Natural killer cell (primary cell): ENCODE measurements at regions not wholly inside any gene's neighbourhood (a gene's known extent, or its start where the extent isn't known, plus 50 kb on each side); places are given as distances from the start of the nearest gene placed in this dataset.

Experiments
- ATAC-seq, 3 donors: fragments of 150-1000 bp in 2 of 3; fragments of 200-7000 bp in 1 of 3; cut with Tn5 transposase; 1 replicate in 1 of 3; 2 replicates in 2 of 3; pipeline ENCODE4 v1.10.0; 2021; ENCODE audit warnings: mild to moderate bottlenecking in 2 of 3, moderate library complexity in 2 of 3
- DNase-seq, 2 donors: peaks; one replicate each; pipeline versions ENCODE4 v3.0.0 to v3.0.0-alpha.2; 2013 to 2021; ENCODE audit warnings: mixed read lengths in 1 of 2
- H3K27ac ChIP-seq: one replicate; pipeline ENCODE4 v1.5.1; 2013; ENCODE audit warnings: mild to moderate bottlenecking, low read length
- H3K27me3 ChIP-seq: one replicate; pipeline ENCODE4 v1.6.1; 2013; ENCODE audit warnings: low read length; ENCODE audit not compliant: control insufficient read depth, insufficient read depth
- H3K36me3 ChIP-seq: one replicate; pipeline ENCODE4 v1.6.1; 2013; ENCODE audit warnings: low read length; ENCODE audit not compliant: control insufficient read depth, insufficient read depth
- H3K4me1 ChIP-seq: one replicate; pipeline ENCODE4 v1.6.1; 2013; ENCODE audit warnings: low read length; ENCODE audit not compliant: control insufficient read depth, insufficient read depth
- H3K4me3 ChIP-seq: one replicate; pipeline ENCODE4 v1.5.1; 2013; ENCODE audit warnings: low read length
- H3K9me3 ChIP-seq: one replicate; pipeline ENCODE4 v1.6.1; 2013; ENCODE audit warnings: low read length; ENCODE audit not compliant: control insufficient read depth, insufficient read depth
- H3K27ac Mint-ChIP-seq, 2 donors: one replicate each; pipeline ENCODE4 v1.8.0; 2022; ENCODE audit warnings: mild to moderate bottlenecking in 2 of 2, mixed read lengths in 2 of 2, moderate library complexity in 1 of 2
- H3K27me3 Mint-ChIP-seq, 2 donors: one replicate each; pipeline ENCODE4 v1.8.0; 2022; ENCODE audit warnings: low read depth in 2 of 2, mixed read lengths in 2 of 2
- H3K36me3 Mint-ChIP-seq: one replicate; pipeline ENCODE4 v1.8.0; 2022; ENCODE audit warnings: mixed read lengths
- H3K4me1 Mint-ChIP-seq, 2 donors: one replicate each; pipeline ENCODE4 v1.8.0; 2022; ENCODE audit warnings: mixed read lengths in 2 of 2
- H3K4me3 Mint-ChIP-seq: one replicate; pipeline ENCODE4 v1.8.0; 2022; ENCODE audit warnings: mild to moderate bottlenecking, moderate library complexity, mixed read lengths
- H3K9me3 Mint-ChIP-seq, 2 donors: one replicate each; pipeline ENCODE4 v1.8.0; 2022; ENCODE audit warnings: mixed read lengths in 2 of 2
- WGBS: methylation state at CpG from one replicate; pipeline ENCODE4 v1.1.7; 2013; ENCODE audit warnings: missing lambda C conversion rate; ENCODE audit not compliant: insufficient coverage; 5-methylcytosine and 5-hydroxymethylcytosine counted together
- intact Hi-C: fragments of 100-400 bp; cut with micrococcal nuclease; formaldehyde crosslinking; loops from one replicate; pipeline ENCODE4 v1.14.2; 2022
- TF ChIP-seq, protein P1 (sequence below): fragments of 200-600 bp; IDR thresholded peaks from one replicate; pipeline ENCODE4 v1.8.0; 2022; ENCODE audit warnings: antibody characterized with exemption

DNA sequence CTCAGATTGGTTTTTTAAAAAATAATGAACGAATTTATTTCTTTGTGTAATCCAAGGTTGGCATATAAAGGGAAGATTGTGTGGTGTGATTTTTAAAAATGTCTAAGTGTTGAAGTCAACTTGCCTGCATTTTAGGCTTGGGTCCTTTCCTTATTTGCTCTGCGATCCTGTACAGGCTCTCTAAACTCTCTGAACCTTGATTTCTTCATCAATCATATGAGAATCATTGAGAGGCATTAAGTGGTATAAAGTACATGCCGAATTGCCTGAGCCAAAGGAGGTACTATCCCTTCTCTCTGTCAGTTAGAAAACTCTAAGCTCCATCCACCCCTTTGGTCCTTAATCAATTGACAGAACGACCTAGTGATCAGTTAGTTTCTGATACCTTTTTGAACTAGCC, 440.4 kb upstream of the MEX3C start:
- no peaks in the 10 kb centered on the region for H3K9me3 Mint-ChIP-seq
- 68% methylated on average over 3 of the region's 4 CpGs for WGBS
- TF ChIP-seq, protein P1, sequence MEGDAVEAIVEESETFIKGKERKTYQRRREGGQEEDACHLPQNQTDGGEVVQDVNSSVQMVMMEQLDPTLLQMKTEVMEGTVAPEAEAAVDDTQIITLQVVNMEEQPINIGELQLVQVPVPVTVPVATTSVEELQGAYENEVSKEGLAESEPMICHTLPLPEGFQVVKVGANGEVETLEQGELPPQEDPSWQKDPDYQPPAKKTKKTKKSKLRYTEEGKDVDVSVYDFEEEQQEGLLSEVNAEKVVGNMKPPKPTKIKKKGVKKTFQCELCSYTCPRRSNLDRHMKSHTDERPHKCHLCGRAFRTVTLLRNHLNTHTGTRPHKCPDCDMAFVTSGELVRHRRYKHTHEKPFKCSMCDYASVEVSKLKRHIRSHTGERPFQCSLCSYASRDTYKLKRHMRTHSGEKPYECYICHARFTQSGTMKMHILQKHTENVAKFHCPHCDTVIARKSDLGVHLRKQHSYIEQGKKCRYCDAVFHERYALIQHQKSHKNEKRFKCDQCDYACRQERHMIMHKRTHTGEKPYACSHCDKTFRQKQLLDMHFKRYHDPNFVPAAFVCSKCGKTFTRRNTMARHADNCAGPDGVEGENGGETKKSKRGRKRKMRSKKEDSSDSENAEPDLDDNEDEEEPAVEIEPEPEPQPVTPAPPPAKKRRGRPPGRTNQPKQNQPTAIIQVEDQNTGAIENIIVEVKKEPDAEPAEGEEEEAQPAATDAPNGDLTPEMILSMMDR = no peak
- Histone ChIP-seq H3K36me3 (no peaks in the 10 kb centered on the region), H3K27me3 (peaks cover 2% of the 10 kb centered on the region), H3K27ac (no peak overlapping the region), H3K4me3 (no peak overlapping the region), H3K4me1 (no peaks in the 10 kb centered on the region), H3K9me3 (no peaks in the 10 kb centered on the region)
- H3K36me3 Mint-ChIP-seq = no peaks in the 10 kb centered on the region
- no peaks in the 10 kb centered on the region for H3K4me1 Mint-ChIP-seq
- ATAC-seq = no peak
- peaks cover 0 to 13% of the 10 kb centered on the region in 2 donors for H3K27me3 Mint-ChIP-seq
- no peak overlapping the region for H3K27ac Mint-ChIP-seq
- no peak for DNase-seq
- H3K4me3 Mint-ChIP-seq = no peak overlapping the region
- intact Hi-C loops = no loop called here

- H3K4me1 ChIP-seq = no peaks in the 10 kb centered on the region
- intact Hi-C loops = no loop called here
- peaks cover 3 to 13% of the 10 kb centered on the region in 2 donors for H3K27me3 Mint-ChIP-seq
- H3K9me3 ChIP-seq = no peaks in the 10 kb centered on the region
- H3K27ac ChIP-seq = no peak overlapping the region
- H3K36me3 ChIP-seq = no peaks in the 10 kb centered on the region
- ATAC-seq (no peak), DNase-seq (no peak)
- peaks cover 2% of the 10 kb centered on the region for H3K27me3 ChIP-seq
- H3K4me3 ChIP-seq = no peak overlapping the region
- no peak overlapping the region for H3K4me3 Mint-ChIP-seq
- TF ChIP-seq, protein P1 = no peak
- no peaks in the 10 kb centered on the region for H3K36me3 Mint-ChIP-seq
- H3K9me3 Mint-ChIP-seq = no peaks in the 10 kb centered on the region
- no peaks in the 10 kb centered on the region for H3K4me1 Mint-ChIP-seq
- no peak overlapping the region for H3K27ac Mint-ChIP-seq
Measured at GRCh38 chr18:51639541-51639940, 442.1 kb upstream of the MEX3C start.

GRCh38 chr18:51643483-51643882, 446.0 kb upstream of the MEX3C start:
- Histone ChIP-seq H3K36me3 (no peaks in the 10 kb centered on the region), H3K4me1 (no peaks in the 10 kb centered on the region), H3K9me3 (no peaks in the 10 kb centered on the region), H3K27ac (no peak overlapping the region), H3K4me3 (no peak overlapping the region), H3K27me3 (no peaks in the 10 kb centered on the region)
- Mint-ChIP-seq H3K4me1 (no peaks in the 10 kb centered on the region), H3K4me3 (no peak overlapping the region), H3K27me3 (peaks cover 6 to 10% of the 10 kb centered on the region in 2 donors), H3K36me3 (no peaks in the 10 kb centered on the region), H3K9me3 (no peaks in the 10 kb centered on the region), H3K27ac (no peak overlapping the region)
- DNase-seq (no peak), ATAC-seq (no peak)
- intact Hi-C loops = no loop called here
- TF ChIP-seq, protein P1 = no peak
- 87% methylated on average over 2 of the region's 2 CpGs for WGBS

- Mint-ChIP-seq H3K4me3 (no peak overlapping the region), H3K27me3 (peaks cover 0 to 6% of the 10 kb centered on the region in 2 donors), H3K27ac (no peak overlapping the region), H3K9me3 (no peaks in the 10 kb centered on the region), H3K36me3 (no peaks in the 10 kb centered on the region), H3K4me1 (no peaks in the 10 kb centered on the region)
- Histone ChIP-seq H3K9me3 (no peaks in the 10 kb centered on the region), H3K4me1 (no peaks in the 10 kb centered on the region), H3K36me3 (no peaks in the 10 kb centered on the region), H3K27ac (no peak overlapping the region), H3K4me3 (no peak overlapping the region), H3K27me3 (no peaks in the 10 kb centered on the region)
- ATAC-seq (no peak), DNase-seq (no peak)
- TF ChIP-seq, protein P1 = no peak
- intact Hi-C loops = no loop called here
Measured at GRCh38 chr18:51645607-51646006, 448.1 kb upstream of the MEX3C start.
